Mucosa of rectum (tissue), 2 donors: ENCODE measurements at regions not wholly inside any gene's neighbourhood (a gene's known extent, or its start where the extent isn't known, plus 50 kb on each side); places are given as distances from the start of the nearest gene placed in this dataset.

ENCODE experiments used
- H3K27ac ChIP-seq, 2 donors: one replicate each; pipeline ENCODE4 v1.7.0; 2013; ENCODE audit warnings: inconsistent platforms in 2 of 2, low read depth in 2 of 2, low read length in 2 of 2
- H3K27me3 ChIP-seq, 2 donors: one replicate each; pipeline ENCODE4 v1.7.0; 2013; ENCODE audit warnings: low read length in 2 of 2; ENCODE audit not compliant: control insufficient read depth in 2 of 2, insufficient read depth in 2 of 2
- H3K36me3 ChIP-seq, 2 donors: one replicate each; pipeline ENCODE4 v1.7.0; 2013; ENCODE audit warnings: low read length in 2 of 2; ENCODE audit not compliant: control insufficient read depth in 2 of 2, insufficient read depth in 2 of 2
- H3K4me1 ChIP-seq, 2 donors: one replicate each; pipeline ENCODE4 v1.7.0; 2013; ENCODE audit warnings: low read length in 2 of 2, mild to moderate bottlenecking in 1 of 2; ENCODE audit not compliant: control insufficient read depth in 2 of 2, insufficient read depth in 2 of 2
- H3K4me3 ChIP-seq, 2 donors: one replicate each; pipeline ENCODE4 v1.7.0; 2013; ENCODE audit warnings: low read length in 2 of 2
- H3K9ac ChIP-seq, 2 donors: one replicate each; pipeline ENCODE4 v1.7.0; 2013; ENCODE audit warnings: low read length in 2 of 2, low read depth in 1 of 2, mild to moderate bottlenecking in 1 of 2
- H3K9me3 ChIP-seq, 2 donors: one replicate each; pipeline ENCODE4 v1.7.0; 2013; ENCODE audit warnings: low read length in 2 of 2; ENCODE audit not compliant: control insufficient read depth in 2 of 2
- donor health status: healthy.
- donor health status: Normal muscosa, but diverticular disease.

DNA sequence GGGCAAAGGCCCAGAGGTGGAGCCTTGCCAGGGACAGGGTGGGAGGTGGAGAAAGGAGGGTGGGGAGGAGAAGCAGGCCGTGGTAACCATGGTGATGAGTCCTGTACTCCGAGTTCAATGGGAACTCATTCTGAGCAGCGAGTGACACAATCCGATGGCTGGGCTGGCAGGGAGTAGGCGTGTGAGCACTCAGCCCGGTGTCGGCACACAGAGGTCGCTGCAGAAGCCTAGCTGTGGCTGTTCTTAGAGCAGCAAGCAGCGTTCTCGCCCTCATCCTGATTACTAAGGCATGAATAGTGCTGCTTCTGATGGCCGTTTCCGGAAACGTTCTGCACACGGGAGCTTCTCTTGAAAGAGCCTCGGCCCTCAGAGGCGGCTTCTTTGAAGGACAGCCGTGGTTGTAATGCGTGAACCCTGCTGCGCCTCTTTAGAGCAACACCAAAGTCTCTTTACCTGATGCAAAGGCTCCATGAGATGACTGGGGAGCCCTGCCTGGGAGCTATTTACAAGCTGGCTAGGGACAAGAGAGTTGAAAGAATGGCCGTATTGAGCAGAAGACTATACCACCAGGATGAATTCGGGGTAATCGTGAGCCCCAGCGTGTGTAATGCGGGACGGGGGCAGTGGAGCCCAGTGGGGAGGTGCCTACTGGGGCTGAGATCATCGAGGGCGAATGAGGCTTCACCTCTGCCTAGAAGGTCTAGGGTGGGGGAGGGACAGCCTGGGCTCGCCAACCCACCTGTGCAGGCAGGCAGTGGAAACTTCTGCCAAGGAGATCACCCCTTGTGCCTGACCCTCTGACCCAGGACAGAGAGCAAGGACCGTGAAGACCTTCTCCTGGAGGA lies 72.8 kb upstream of the PAX7 start:
- Histone ChIP-seq H3K9me3 (no peaks in the 10 kb centered on the region), H3K27me3 (peaks cover 15 to 30% of the 10 kb centered on the region in 2 donors), H3K4me3 (no peak overlapping the region), H3K4me1 (peaks cover 3 to 13% of the 10 kb centered on the region in 2 donors), H3K9ac (peak overlapping the region in 1 of 2 donors; percentile 0), H3K36me3 (no peaks in the 10 kb centered on the region), H3K27ac (no peak overlapping the region)

DNA sequence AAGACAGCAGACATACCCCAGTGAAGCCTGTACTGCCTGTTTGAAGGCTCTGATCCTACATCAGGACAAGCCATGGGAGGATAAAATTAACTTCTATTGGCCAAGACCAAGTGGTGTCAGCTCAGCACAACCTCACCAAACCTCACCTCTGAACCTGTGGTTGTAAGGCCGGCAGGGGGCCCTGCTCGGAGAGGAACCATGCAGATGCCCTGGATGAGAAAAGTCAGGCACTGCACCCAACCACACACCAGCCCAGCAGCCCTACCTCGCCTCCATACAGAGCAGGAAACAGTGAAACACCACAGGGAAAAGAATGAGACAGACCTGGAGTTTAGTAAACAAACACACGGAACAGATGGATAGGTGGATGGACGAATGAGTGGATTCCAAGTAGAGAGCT lies 70.0 kb upstream of the PAX7 start:
- Histone ChIP-seq H3K36me3 (no peaks in the 10 kb centered on the region), H3K27me3 (peaks cover 15 to 38% of the 10 kb centered on the region in 2 donors), H3K4me1 (peaks cover 3 to 13% of the 10 kb centered on the region in 2 donors), H3K4me3 (no peak overlapping the region), H3K27ac (no peak overlapping the region), H3K9me3 (no peaks in the 10 kb centered on the region), H3K9ac (no peak overlapping the region)

DNA sequence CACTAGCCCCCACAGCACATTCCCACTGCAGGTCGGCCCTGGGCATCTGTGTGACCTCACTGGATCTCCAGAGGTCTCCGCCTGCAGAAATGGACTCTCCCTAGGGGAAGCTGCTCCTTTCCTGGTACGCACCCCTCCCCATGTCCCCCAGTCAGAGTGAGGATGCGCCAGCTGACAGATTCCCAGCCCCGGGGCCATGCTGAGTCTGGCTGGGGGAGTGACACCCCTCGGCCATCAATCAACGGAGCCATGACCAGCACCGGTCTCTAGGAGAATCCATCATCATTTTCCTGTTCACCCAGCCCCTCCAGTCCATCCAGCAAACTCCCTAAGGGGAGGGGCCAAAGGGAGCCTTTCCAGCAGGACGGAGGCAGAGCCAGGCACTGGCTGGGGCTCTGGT lies 68.7 kb upstream of the PAX7 start:
- Histone ChIP-seq H3K27ac (no peak overlapping the region), H3K4me1 (peaks cover 3 to 13% of the 10 kb centered on the region in 2 donors), H3K9ac (no peak overlapping the region), H3K36me3 (no peaks in the 10 kb centered on the region), H3K4me3 (no peak overlapping the region), H3K9me3 (no peaks in the 10 kb centered on the region), H3K27me3 (peaks cover 17 to 41% of the 10 kb centered on the region in 2 donors)

DNA sequence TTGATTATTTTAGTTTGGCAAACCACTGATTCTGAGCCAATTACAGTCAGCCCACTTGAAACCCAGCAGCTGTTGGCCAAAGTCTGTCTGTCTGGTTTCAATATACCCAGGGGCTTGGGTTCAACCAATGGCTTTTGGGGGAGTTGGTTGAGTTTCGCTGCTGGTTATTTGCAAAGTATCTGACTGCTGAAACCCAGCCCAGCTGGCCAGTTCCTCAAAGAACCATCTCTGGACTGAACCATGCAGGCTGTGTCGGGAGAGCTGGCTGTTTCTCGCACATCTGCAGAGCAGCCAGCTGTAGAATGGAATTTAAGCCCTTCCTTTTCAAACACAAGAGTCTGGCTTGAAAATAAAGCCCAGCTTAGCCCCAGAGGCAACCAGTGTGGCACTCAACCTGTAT lies 66.0 kb upstream of the PAX7 start:
- no peaks in the 10 kb centered on the region for H3K9me3 ChIP-seq
- H3K36me3 ChIP-seq: no peaks in the 10 kb centered on the region
- H3K27ac ChIP-seq: no peak overlapping the region
- H3K9ac ChIP-seq: no peak overlapping the region
- peaks cover 9 to 24% of the 10 kb centered on the region in 2 donors for H3K27me3 ChIP-seq
- H3K4me3 ChIP-seq: no peak overlapping the region
- H3K4me1 ChIP-seq: no peaks in the 10 kb centered on the region

DNA sequence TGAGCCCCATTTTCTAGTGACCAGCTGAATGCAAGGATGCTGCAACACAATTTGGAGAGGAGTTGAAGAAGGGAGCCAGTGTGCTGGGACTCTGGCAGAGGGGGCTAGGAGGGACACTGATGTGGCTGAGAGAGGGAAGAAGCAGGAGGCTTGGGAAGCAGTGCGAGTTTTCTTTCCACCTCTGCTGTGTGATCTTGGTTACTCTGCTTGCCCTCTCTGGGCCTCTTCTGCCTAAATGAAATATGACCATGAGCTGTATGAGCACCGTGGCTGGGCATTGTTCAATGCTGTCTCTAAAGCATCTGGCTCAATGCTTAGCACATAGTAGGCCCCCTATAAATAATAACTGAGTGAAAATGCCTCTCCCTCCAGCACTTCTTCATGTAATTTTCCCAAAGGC lies 65.3 kb upstream of the PAX7 start:
- H3K9me3 ChIP-seq: no peaks in the 10 kb centered on the region
- no peaks in the 10 kb centered on the region for H3K4me1 ChIP-seq
- peaks cover 8 to 20% of the 10 kb centered on the region in 2 donors for H3K27me3 ChIP-seq
- no peak overlapping the region for H3K4me3 ChIP-seq
- H3K9ac ChIP-seq: no peak overlapping the region
- no peak overlapping the region for H3K27ac ChIP-seq
- no peaks in the 10 kb centered on the region for H3K36me3 ChIP-seq

DNA sequence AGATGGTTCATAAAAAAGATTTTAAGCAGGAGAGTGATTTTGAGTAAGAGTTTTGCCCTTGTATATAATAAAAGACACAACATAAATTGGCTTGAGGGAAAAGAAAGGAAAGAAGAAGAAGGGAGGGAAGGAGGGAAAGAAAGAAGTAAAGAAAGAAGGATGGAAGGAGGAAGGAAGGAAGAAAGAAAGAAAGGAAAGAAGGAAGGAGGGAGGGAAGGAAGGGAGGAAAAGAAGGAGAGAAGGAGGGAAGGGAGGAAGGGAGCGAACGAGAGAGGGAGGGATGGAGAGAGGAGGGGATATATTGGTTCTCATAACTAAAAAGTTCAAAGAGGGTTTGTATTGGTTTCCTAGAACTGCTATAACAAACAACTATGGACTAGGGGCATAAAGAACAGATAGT lies 62.2 kb upstream of the PAX7 start:
- Histone ChIP-seq H3K27ac (no peak overlapping the region), H3K9ac (no peak overlapping the region)

DNA sequence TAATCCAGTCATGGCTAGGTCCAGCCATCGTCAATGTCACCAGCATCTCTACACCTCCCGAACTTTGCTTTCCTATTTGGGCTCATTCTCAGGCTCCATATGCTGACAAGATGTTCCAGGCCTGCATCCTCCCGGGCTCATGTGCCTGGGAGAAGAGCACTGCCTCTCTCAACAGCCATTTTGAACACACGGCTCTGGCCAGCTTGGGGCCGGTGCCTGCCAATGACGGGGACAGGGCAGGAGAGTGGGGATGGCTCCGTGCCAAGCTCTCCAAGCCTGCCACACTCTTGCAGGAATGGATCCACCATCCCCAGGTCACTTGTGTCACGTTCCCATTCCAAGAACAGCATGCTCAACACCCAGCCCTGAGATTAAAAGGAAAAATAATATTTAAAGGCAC lies 61.4 kb upstream of the PAX7 start:
- H3K27me3 ChIP-seq: peaks cover 2 to 9% of the 10 kb centered on the region in 2 donors
- no peak overlapping the region for H3K27ac ChIP-seq

More for the DNA sequence above, 62.2 kb upstream of the PAX7 start:
- H3K9me3 ChIP-seq: no peaks in the 10 kb centered on the region
- H3K4me1 ChIP-seq: no peaks in the 10 kb centered on the region
- H3K36me3 ChIP-seq: no peaks in the 10 kb centered on the region
- no peak overlapping the region for H3K4me3 ChIP-seq
- H3K27me3 ChIP-seq: peaks cover 2 to 10% of the 10 kb centered on the region in 2 donors

DNA sequence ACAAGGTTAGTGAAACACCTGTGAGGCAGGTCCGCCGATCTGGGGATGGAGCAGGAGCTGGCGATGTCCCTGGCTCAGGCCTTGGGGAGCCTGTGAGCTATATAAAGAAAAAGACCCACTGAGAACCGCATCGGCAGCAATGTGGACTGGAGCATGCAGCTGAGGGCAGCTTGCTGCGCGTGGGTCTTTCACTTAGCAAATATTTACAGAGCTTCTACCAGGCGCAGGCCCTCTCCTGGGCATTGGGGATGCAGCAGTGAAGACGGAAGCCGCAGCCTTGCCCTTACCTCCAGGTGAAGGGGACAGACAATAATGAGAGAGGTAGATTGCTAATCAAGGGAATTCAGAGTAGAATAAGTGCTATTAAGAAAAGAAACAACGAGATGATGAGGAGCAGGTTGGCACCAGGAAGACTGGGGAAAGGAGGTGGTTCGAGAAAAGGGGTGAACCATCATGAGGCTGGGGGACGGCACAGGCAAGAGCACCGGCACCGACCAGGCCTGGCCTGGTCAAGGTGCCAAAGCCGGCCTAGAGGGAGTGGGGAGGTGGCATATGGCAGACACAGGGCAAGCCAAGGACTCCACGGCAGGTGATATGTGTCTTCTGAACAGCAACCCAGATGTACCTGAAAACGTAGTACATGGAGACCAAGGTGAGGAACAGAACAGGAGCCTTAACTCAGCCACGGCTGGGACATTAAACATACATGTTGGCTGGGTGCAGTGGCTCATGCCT lies 60.7 kb upstream of the PAX7 start:
- H3K36me3 ChIP-seq: no peaks in the 10 kb centered on the region
- peaks cover 2 to 9% of the 10 kb centered on the region in 2 donors for H3K27me3 ChIP-seq
- H3K4me3 ChIP-seq: no peak overlapping the region
- H3K4me1 ChIP-seq: no peaks in the 10 kb centered on the region
- no peaks in the 10 kb centered on the region for H3K9me3 ChIP-seq
- H3K27ac ChIP-seq: no peak overlapping the region
- no peak overlapping the region for H3K9ac ChIP-seq

More for the DNA sequence above, 61.4 kb upstream of the PAX7 start:
- H3K36me3 ChIP-seq: no peaks in the 10 kb centered on the region
- no peaks in the 10 kb centered on the region for H3K4me1 ChIP-seq
- H3K9ac ChIP-seq: no peak overlapping the region
- no peaks in the 10 kb centered on the region for H3K9me3 ChIP-seq
- no peak overlapping the region for H3K4me3 ChIP-seq

DNA sequence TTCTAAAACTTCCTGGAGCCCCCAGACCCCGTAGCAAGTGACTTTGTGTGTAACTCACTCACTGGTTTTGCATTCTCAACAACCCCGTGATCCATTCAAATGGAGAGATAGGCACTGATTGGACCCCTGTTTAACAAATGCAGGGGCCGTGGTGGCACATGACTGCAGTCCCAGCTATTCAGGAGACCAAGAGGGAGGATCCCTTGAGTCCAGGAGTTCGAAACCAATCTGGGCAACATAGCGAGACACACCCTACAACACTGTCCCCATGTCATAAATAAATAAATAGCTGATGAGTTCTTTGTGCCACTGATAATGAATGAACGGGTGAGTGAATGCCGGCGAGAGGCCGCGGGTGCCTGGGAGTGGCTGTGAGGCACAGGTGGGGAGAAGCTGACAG lies 59.4 kb upstream of the PAX7 start:
- no peaks in the 10 kb centered on the region for H3K4me1 ChIP-seq
- H3K27ac ChIP-seq: no peak overlapping the region
- no peak overlapping the region for H3K4me3 ChIP-seq
- H3K36me3 ChIP-seq: no peaks in the 10 kb centered on the region
- no peak overlapping the region for H3K9ac ChIP-seq
- peaks cover 0 to 10% of the 10 kb centered on the region in 2 donors for H3K27me3 ChIP-seq
- H3K9me3 ChIP-seq: no peaks in the 10 kb centered on the region
